AG09319 (cell line): ENCODE measurements at regions not wholly inside any gene's neighbourhood (a gene's known extent, or its start where the extent isn't known, plus 50 kb on each side); places are given as distances from the start of the nearest gene placed in this dataset.

Experiments used
- DNase-seq: peaks from one replicate; pipeline ENCODE4 v3.0.0-alpha.2; 2010; ENCODE audit warnings: low read depth; ENCODE audit errors: extremely low read depth
- CTCF ChIP-seq: IDR thresholded peaks from 2 replicates; pipeline ENCODE4 v1.5.1; 2011; ENCODE audit warnings: low read depth, mild to moderate bottlenecking, inconsistent platforms, low read length, moderate library complexity

DNA sequence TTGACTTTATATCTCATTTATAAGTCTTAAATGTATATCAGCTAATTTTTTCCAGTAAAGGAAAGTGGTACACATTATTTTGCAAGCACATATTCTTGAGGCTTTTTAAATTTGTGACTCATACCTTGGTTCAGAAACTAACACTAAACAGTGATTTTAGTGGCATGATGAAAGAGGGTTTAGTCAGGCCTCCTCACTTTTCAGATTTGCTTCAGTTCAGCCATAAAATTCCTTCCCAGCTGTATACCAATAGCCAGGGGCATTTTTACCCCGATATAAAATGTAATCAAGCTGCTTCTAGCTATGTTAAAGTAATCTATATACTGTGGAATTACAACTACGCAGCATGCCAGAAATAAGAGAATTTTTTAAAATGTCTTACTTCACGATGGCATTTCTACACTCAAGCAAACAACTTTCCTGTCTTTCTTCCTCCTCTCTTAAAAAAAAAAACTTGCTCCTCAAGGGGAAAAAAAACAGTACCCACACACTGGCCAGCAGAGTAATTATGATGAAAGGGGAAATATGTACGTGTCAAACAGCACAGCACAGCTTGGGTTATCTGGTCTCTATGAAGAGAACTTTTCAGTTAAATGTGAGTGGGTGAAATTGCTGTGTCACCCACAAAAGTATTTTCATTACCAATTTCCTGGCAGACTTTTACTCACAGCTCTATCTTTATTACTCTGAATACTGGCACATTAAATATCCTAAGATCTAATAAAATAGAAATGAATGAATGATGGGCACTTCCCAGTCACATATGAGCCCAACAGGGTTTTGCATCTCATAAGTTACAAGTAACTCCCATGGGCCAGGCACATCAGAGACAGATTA is 244.8 kb upstream of the TENT5A start:
- TF ChIP-seq CTCF = no peak
- DNase-seq = no peak

DNA sequence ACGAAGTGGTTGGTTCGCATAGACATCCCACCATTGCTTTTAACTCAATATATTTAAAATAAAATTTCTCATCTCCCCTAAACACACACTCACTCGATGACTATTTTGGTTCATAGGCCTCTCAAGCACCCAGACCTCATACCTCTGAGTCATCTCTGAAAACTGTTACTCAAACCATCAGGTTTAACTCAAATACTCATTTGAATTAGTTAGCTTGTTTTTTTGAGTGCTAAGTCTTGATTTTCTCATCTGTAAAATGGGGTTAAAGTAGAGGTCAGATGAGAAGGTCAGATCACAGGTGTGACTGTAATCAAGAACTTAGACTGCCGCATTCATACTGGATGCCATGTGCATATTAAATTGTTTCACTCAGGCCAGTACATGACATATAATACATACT is 243.9 kb upstream of the TENT5A start:
- DNase-seq = no peak

GRCh38 chr6:81995548-81996289 is 243.2 kb upstream of the TENT5A start:
- no peak for TF ChIP-seq CTCF
- DNase-seq = no peak

More for the DNA sequence above, 243.9 kb upstream of the TENT5A start:
- no peak for TF ChIP-seq CTCF

GRCh38 chr6:81988871-81989270 is 236.4 kb upstream of the TENT5A start:
- TF ChIP-seq CTCF = no peak
- no peak for DNase-seq

DNA sequence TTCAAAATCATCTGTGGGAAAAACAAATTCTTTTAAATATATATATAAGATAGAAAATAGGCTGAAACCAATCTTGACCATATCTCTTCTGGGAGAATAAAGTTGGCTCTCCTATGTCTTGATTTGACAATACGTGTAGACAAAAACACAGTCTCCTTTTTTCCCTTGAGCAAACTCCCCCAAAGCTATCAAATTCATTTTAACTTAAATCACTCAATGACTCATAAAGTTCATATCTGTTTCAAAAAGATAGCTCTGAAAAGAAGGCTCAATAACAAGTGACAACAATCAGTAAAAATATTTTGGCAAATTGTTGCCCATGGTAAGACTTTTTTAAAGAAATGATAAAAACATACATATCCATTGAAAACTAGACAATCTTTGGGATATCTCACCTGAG is 236.0 kb upstream of the TENT5A start:
- no peak for DNase-seq
- TF ChIP-seq CTCF = no peak

GRCh38 chr6:81987293-81987692 is 234.8 kb upstream of the TENT5A start:
- no peak for DNase-seq
- TF ChIP-seq CTCF = no peak

DNA sequence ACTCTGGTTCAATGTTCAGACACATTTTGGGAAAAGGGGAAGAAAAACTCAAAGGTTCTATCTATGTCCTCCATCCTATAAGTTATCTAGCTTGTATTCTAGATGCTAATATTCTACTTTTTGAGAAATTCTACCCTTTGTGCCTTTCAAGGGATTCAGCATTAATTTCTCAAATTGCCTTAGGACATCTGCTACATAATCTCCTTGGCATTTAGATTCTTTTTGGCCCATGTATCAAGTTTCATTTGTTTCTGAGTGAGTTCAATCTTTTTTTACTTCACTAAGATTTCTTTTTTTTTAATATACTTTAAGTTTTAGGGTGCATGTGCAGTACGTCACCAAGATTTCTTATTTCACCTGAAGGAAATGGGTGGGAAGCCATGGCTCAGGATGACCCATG is 232.7 kb upstream of the TENT5A start:
- TF ChIP-seq CTCF = no peak
- DNase-seq = no peak
